Activated CD4-positive, alpha-beta T cell treated with anti-CD3 and anti-CD28 coated beads, Interleukin-2, Interleukin-6, amounts not matched to agents 100 ng/mL and 50 ng/mL, durations not matched to agents 16 hours and 8 hours (primary cell): ENCODE measurements at regions not wholly inside any gene's neighbourhood (a gene's known extent, or its start where the extent isn't known, plus 50 kb on each side); places are given as distances from the start of the nearest gene placed in this dataset.

Experiments
- DNase-seq: peaks from one replicate; pipeline ENCODE4 v3.0.0-alpha.2; 2020

DNA sequence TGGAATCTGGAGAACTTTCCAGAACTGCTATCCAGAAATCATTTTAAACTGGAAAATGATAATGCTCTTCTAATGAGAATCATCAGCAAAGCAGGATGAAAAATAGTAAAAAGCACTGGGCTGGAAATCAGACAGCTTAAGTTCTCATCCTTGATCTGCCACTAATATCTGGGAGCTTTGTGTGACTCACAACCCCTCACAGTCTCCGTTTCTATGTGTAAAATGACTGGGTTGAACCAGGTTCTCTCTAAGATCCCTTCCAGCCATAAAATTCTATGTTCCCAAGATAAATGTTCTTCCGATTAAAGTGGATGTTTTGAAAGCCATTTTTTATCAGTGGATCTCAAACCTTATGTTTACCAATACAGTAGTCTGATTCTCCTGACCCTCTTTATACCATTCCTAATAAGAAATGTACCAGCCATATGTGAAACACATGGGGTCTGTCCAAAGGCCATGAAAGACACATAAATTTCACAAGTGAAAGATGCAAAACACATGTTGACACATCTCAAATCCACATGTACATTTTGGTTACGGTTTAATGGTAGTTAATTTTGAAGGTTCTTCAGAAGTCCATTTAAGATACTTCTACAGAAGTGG, 188.8 kb downstream of the EN1 start:
- DNase-seq: no peak

DNA sequence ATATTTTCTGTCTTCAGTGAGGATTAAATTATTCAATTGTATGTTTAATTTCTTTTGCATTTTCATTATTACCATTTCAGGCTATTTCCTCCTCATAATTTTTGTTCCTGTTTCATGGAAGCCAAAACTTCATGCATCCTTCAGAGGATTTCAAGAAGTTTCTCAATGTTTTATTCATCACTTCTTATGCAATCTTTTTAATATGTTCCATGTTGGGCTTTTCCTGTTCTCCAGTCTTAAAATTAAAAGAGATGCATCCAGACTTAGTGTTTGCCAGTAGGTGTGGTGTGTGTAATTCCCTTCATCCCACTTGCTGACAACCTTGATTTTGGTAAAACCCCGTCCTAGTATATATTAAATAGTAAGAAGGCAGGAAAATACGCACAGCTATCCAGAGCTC, 190.0 kb downstream of the EN1 start:
- DNase-seq: no peak

DNA sequence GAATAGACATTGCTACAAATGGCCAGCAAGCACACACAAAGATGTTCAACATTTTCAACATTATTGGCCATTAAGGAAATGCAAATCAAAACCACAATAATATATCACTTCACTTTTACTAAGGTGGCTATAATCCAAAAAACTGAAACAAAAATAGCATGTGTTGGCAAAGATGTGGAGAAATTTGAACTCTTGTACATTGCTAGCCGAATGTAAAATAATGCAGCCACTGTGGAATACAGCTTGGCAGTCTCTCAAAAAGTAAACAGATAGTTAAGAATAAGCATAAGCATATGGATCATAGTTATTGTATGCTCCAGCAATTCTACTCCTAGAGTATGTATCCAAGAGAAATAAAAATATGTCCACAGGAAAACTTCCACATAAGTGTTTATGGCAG, 192.5 kb downstream of the EN1 start:
- DNase-seq: no peak

DNA sequence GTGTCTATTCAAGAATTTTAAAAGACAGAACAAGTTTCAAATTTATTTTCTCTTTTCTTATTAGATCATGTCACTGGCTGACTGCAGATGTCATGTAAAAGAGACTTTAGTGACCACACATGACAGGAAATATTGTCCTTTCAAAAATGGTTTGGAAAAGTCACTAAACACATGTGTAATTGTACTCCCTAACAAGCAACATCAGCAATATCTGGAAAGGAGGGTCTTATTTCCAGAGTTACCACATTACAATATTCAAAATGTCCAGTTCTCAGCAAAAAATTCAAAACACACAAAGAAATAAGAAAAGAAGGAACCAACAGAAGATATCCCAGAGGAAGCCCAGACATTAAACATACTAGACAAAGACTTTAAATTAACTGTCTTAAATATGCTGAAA, 197.1 kb downstream of the EN1 start:
- DNase-seq: no peak

DNA sequence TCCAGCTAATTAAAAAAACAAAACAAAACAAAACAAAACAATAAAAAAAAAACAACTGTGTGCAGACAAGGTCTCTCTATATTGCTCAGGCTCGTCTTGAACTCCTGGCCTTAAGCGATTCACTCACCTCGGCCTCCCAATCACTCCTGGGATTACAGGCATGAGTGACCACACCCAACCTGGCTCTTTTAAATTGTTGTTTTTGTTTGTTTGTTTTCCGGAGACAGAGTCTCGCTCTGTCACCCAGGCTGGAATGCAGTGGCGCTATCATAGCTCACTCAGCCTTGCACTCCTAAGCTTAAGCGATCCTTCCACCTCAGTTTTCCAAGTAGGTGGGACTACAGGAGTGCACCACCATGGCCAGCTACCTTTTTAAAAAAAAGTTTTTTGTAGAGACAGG, 201.6 kb downstream of the EN1 start:
- no peak for DNase-seq

DNA sequence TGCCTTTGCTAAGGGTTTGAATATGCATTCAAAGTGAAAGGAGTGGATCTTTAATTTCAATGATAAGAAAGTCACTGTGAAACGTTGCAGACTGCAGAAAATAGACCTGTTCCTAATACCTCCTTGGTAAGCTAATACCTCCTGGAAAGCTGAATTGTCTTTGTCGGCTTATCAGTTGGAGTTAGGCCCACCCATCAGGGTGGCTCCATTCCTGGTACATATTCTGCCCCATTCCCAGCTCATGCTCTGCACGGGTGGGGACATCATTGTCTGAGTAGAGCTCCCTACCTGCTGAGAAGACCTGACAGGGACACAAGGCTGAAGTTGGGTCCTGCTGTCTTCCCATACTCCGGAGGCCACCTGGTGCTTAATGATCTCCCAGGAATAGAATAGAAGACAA, 203.3 kb downstream of the EN1 start:
- DNase-seq: no peak

DNA sequence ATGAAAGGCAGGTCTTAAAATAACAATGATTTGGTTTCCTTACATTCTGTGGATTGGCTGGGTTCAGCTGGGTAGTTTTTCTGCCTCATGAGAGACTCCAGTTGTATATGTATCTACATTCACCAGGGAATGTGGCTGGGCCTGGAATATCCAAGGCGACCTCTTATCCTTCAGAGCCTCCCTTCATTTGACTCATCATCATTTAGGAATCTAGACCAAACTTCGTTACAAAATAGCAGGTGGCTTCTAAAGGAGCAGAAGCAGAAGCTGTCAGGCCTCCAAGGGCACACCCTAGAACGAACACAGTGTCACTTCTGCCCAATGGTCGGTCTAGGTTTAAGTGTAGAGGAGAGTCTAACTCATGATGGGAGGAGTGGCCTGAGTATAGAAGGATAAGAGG, 204.2 kb downstream of the EN1 start:
- DNase-seq: no peak

DNA sequence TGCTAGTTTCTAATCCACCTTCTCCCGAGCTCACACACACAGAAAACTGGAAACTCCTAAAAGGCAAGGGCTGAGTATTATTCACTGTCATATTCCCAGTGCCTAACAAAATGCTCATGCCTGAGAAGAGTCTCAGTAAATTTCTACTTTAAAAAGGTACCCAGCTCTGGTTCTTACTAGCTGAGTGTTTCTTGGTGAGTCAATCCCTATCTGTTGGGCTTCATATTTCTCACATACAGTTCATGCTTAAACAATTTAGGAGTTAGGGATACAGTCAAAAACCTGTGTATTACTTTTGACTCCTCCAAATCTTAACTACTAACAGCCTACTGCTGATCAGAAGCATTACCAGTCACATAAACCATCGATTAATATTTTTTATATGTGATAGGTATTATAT, 204.9 kb downstream of the EN1 start:
- no peak for DNase-seq

DNA sequence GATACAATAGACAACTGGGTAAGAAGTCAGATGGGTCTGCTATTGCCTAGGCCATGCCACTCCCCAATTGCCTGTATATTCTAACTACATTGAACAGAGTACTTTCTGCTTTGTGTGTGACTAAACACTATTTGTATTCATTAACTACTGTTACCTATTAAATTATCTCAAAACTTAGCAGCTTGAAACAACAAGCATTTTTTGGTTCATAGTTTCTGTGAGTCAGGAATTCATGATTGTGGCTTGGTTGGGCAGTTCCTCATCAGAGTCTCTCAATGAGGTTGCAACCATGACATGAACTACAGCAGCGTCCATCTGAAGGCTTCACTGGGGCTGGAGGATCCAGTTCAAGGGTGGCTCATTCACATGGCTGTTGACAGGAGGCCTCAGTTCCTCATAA, 205.7 kb downstream of the EN1 start:
- DNase-seq: no peak

DNA sequence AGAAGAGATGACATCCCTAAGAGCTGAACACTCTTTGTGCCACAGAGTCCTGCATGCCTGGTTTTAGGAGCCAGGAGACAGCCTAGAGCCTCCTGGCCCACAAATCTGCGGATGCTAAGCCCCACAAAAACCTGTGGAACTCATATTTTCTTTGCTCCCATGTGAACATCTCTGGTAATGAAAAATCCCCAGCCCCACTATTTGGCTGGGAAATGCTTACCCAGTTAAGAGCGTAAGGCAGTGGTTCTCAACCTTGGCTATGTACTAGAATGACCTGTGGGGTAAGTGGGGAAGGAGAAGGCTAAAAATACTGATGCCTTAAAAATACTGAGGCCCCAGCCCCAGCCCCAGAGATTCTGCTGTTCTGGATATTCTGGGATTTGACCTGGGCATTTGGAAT, 208.1 kb downstream of the EN1 start:
- no peak for DNase-seq

DNA sequence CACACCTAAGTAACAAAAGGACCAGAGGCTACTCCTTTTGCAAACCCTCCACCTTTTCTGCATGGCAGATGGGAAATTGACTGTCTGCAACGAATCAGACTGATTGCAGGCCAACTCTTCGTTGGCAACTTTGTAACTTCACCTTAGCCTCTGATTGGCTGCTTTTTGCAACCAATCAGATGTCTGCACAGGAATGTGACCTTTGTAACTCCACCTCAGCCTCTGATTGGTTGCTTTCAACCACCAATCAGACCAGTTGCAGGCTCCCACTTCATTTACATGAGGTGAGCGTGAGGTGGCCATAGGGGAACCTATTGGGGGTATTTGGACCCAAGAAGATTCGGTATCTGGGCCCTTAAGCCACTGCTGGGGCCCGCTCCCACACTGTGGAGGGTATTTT, 209.0 kb downstream of the EN1 start:
- DNase-seq: no peak

DNA sequence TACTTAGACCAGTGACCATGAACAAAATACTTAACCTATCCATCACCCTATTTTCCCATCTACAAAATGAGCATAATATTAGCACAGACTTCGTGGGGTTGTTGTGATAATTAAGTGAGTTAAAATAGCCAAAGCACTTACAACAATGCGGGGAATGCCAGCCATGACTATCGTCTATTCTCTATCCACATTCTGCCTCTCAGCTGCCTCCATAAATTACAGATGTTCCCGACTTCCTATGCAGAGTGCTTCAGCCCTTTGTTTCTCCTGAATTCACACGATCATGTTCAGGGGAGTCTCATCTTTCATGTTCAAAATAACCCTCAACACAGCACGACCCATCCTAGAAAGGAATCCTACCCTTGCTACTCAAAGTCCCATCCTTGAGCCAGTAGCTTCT, 211.6 kb downstream of the EN1 start:
- no peak for DNase-seq

DNA sequence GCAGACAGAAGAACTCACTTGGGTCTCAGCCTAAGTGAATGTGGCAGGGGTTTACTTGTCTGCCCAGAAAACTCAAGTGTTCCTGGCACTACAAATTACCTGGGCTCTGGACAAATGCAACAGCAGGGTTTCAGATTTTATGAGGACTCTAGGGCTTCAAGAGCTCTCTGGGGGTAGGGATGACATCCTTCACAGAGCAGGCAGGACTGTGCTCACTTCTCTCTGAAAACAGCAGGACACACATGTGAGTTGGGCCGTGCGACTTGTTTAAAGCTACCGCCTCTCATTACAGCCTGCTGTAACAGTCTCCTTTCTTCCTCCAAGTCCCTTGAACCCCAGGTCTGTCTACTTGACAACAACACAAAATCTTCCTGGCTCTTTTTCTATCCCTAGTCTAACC, 212.6 kb downstream of the EN1 start:
- no peak for DNase-seq

DNA sequence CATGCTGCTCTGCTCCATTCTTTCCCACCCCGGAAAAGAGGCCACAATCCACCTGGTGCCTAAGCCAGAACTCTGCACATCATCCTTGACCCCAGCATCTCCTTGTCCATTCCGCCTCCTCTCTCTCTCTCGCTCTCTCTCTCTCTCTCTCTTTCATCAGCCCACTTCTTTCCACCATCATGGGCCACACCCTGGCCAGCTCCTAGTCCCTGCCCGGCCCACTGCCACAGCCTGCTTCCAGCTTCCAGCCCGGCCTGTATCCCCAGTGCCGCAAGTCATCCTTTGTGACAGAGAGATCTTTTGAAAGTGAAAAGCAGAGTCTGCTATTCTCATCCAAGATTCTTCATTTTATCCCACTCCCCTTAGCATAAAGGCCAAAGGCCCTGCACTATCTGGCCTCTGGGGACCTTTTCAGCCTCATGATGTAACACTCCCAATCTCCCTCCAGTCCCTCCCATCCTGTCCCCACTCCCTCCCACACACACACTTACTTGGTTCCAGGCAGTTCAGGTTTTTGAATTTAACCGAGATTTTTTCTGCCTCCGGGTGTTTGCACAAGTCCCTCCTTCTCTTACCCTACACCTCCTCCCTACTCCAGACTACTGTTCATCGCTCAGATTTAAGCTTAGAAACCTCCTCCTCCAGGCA, 214.0 kb downstream of the EN1 start:
- DNase-seq: no peak

DNA sequence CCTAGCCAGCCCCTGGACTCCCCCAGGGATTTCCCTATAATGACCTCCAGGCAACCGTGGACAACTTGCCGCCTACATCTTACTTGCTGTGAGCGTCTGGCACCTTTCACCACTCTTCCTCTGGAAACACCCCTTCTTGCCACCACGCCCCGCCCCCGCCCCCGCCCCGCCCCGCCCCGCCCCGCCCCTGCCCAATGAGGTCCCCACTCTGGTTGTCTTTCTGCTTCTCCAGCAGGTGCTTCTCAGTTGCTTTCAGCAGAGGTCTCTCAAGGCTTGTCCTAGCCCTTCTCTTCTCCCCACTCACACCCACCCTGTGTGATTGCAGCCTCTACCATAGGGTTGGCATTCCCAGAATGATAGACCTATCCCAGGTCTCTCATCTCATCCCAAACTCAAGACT, 214.5 kb downstream of the EN1 start:
- DNase-seq: no peak

DNA sequence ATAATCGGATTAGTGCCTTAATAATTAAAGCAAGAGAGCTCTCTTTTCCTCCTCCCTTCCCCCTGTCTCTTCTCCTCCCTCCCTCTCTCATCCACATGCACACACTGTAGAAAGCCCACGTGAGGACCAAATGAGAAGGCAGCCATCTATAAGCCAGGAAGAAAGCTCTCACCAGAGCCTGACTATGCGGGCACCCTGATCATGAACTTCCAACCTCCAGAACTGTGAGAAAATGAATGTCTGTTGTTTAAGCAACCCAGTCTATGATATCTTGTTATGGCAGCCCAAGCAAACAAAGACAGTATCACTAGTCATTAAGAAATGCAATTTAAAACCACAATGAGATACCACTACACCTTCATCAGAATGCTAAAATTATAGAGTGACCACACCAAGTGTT, 220.3 kb downstream of the EN1 start:
- DNase-seq: no peak

DNA sequence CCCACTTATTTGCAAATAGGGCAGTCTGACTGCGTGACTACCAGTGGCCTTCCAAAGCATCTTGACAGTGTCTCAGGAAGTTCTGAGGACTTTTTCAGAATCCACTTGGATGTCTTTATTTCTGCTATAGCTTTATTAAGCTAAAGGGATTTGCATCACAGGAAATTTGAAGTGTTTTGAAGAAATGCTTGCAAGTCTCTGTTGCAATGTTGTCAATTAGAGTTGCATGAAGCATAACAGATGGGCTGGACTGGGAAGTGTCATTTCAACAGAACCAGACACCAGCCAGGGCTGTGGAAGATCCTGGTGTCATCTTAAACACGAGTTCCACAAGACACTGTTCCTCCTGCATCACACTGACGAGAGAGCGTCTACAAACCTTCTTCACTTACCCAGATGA, 224.5 kb downstream of the EN1 start:
- DNase-seq: no peak

DNA sequence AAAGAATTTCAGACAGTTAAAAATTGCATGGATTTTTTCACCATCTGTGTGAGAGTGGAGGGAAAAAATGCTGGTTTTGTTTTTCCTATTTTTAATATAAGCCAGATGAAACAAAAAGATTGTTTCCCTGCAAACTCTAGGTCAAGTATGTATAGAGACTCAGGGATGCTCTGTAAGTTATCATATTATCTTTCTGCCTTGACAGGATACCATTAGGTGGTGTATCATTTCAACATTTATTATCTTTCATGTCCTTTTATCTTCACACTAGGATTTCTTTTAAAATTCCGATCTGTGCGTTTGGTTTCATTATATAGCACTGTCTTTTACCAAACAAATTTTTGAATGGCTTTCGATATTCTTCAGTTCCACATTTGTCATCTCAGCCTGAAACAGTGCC, 225.3 kb downstream of the EN1 start:
- no peak for DNase-seq

DNA sequence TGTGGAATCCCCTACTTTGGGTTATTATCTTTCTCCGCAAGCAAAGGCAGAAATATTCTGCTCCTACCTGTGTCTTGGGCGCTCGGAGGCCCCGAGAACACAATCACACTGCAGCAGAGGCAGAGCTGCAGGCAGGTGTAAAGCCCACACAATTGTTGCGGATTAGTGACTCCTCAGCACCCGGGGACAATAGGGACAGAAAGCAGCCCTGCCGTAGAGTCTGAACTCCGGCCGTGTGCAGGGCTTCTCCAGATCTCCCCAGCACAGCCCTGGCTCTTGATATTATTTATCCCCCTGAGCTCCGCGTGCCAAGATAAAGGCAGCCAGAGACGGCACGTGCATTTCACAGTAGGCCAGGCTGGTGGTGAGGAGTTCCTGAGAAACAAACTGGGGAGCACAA, 229.2 kb downstream of the EN1 start:
- DNase-seq: no peak

DNA sequence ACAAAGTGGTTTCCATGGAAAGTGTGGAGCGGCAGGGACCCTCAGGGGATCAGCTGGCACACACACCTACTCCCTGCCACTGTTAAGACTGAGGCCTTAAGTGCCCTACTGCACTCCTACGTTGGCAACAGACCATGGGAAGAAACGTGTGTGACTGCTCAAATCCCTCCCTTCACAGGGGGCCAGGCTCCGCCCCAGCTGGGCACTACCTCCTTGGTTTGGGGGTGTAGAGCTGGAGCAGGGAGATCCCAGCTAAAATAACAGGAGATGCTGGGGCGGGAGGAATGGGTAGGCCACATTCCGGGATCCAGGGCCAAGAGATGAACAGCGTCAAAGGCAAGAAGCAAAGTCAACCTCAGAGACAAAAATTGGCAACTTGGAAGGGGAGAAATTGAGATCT, 231.0 kb downstream of the EN1 start:
- DNase-seq: no peak

DNA sequence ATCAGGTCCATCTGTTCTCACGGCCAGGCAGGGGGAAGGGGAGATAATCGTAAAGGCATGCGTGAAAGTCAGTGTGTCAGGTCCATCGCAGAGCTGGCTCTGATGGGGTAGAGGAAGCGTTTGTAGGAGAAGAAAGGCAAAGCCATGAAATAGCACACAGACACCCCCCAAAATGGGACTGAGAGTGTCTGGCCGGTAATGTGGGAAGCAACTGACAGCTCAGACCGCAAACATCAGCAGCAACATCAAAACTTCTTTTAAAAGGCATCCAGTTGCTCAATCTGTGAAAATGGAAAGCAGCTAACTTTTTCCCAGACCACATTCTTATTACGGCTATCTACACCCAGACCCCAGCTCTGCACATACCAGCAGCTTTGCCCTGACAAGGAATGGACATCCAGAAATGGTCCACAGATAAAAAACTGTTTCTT, 232.6 kb downstream of the EN1 start:
- no peak for DNase-seq

DNA sequence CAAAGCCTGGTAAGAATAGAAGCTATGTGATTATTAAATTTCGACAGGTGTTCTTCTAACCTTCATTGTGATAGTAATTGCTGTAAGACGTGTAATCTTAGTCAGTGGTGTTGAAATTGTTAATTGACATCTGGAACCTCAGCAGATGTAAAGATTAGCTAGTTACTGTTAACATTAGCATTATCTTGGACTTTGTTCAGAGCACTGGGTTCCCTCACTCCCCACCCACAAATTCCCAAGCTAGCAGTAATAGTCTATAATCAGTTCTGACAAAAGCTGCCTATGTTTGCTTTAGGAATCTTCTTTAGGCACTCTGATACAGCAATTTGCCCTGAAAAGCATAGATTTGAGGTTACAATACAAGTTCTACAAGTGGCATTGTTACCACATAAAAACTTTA, 233.7 kb downstream of the EN1 start:
- DNase-seq: no peak

DNA sequence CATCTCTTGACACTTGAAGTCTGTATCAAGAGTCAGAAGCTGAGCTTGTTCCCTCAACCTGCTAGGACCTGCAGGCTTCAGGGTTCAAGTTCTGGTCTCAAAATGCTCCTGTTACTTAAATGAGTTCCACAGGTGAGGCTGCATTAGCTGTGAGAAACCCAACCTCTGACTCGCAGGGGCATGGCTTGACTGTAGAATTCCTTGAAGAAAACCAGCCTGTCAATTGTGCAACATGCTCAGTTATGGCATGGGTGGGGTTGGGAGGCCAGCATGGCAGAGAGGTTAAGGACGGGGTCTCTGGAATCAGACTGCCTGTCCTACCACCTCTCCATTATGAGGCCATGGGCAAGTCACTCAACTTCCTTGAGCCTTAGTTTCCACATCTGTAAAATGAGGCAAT, 235.8 kb downstream of the EN1 start:
- no peak for DNase-seq

DNA sequence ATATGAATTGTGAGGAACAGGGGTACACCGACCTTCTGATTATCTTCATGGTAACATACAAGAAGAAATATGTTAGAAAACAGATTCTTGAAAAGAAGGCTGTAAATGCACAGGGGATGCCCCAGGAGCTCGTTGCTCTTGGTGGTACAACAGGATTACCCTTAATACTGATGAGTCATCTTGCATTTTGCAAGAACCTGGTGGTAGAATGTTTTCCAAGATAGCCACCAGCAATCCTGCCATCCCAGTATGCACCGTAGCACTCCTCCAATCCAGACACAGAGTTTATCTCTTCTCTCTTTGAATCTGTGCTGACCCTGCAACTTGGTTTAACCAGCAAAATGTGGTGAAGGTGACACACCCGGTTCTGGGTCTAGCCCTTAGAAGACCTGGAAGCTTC, 238.3 kb downstream of the EN1 start:
- DNase-seq: no peak

DNA sequence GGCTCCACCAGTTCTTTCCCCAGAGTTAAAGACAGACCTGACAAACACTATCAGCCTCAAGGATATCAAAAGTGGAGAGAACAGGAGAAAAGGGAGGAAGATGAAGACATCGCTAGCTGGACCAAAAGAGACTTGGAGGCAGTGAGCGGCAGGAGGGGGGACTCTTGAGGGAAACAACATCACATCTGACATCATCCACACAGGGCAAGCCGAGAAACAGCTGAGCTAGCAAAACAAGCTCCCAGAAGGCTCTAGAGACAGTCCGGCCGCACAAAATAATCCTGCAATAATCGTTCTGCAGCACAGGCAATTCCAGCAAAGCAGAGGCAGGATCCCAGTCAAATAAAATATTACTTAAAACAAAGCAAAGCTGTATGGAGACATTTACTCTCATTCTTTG, 239.8 kb downstream of the EN1 start:
- no peak for DNase-seq

DNA sequence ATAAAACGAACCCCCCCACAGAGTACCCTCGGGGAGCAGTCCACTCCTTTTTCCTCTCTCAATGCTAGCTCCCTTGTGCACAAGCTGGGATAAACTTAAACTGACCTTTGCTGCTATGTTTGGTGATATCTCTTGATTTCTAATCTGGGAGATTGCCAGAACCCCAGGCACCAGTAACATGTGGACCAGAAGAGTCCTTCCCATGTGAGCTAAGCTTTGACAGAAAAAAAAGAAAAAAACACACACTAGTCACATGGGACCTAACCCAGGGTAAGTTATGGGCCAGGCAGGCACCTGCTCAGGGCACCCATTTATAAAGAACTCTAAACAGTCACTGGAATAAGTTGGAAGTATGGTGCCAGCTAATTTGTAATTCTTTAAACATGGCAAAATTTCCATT, 242.6 kb downstream of the EN1 start:
- no peak for DNase-seq
